Testis (tissue), 2 donors: ENCODE measurements at regions not wholly inside any gene's neighbourhood (a gene's known extent, or its start where the extent isn't known, plus 50 kb on each side); places are given as distances from the start of the nearest gene placed in this dataset.

ENCODE experiments used
- DNase-seq: peaks from one replicate; pipeline ENCODE4 v3.0.0-alpha.2; 2019
- H3K27ac ChIP-seq, 2 donors: fragments of 200-600 bp; sonication (generic); one replicate each; pipeline ENCODE4 v1.5.1; 2019
- H3K27me3 ChIP-seq: fragments of 200-600 bp; sonication (generic); one replicate; pipeline ENCODE4 v1.5.1; 2019
- H3K36me3 ChIP-seq: fragments of 200-600 bp; sonication (generic); one replicate; pipeline ENCODE4 v1.5.1; 2017; ENCODE audit warnings: low read depth; ENCODE audit errors: missing control alignments
- H3K4me1 ChIP-seq: fragments of 200-600 bp; sonication (generic); one replicate; pipeline ENCODE4 v1.5.1; 2019
- H3K4me3 ChIP-seq, 2 donors: fragments of 200-600 bp; sonication (generic); one replicate each; pipeline ENCODE4 v1.5.1; 2017 to 2019
- H3K9me3 ChIP-seq: fragments of 200-600 bp; sonication (generic); one replicate; pipeline ENCODE4 v1.5.1; 2017
- CTCF ChIP-seq, 3 experiments: fragments of 450-650 bp in 2 of 3; fragments of 200-600 bp in 1 of 3; sonication (generic) in 1 of 3; IDR thresholded peaks; one replicate each; pipeline ENCODE4 v1.5.1; 2016 to 2019; ENCODE audit warnings: antibody characterized with exemption in 3 of 3, mild to moderate bottlenecking in 2 of 3, moderate library complexity in 1 of 3
- POLR2A ChIP-seq: fragments of 450-650 bp; IDR thresholded peaks from one replicate; pipeline ENCODE4 v1.6.1; 2017; ENCODE audit warnings: antibody characterized with exemption, mild to moderate bottlenecking, moderate library complexity
- WGBS, 2 donors: methylation state at CpG; one replicate each; pipeline ENCODE4 v1.1.5; 2018; 5-methylcytosine and 5-hydroxymethylcytosine counted together
- intact Hi-C: fragments of 100-400 bp; cut with DNase I; formaldehyde crosslinking; loops from one replicate; pipeline ENCODE4 v1.15.1; 2023; ENCODE audit warnings: low total_unique reads

GRCh38 chr2:118687192-118687591 lies 160.3 kb downstream of the EN1 start:
- Histone ChIP-seq H3K27ac (no peak overlapping the region), H3K9me3 (no peaks in the 10 kb centered on the region), H3K4me1 (no peaks in the 10 kb centered on the region), H3K4me3 (no peak overlapping the region), H3K36me3 (no peaks in the 10 kb centered on the region), H3K27me3 (no peaks in the 10 kb centered on the region)
- TF ChIP-seq POLR2A = no peak
- no peak for TF ChIP-seq CTCF (IDR thresholded peaks at IDR 0.05)
- 73 to 85% methylated on average over 3 of the region's 3 CpGs for WGBS, 2 donors
- intact Hi-C loops = no loop called here
- no peak for DNase-seq

- no peak overlapping the region for H3K4me3 ChIP-seq
- no peaks in the 10 kb centered on the region for H3K27me3 ChIP-seq
- no peak overlapping the region for H3K27ac ChIP-seq
- no peak for TF ChIP-seq CTCF (IDR thresholded peaks at IDR 0.05)
- intact Hi-C loops = no loop called here
- no peaks in the 10 kb centered on the region for H3K36me3 ChIP-seq
- 89 to 95% methylated on average over 1 of the region's 1 CpG for WGBS, 2 donors
- H3K9me3 ChIP-seq = no peaks in the 10 kb centered on the region
- DNase-seq = no peak
- no peaks in the 10 kb centered on the region for H3K4me1 ChIP-seq
Measured at GRCh38 chr2:118686346-118686745, 161.1 kb downstream of the EN1 start.

- Histone ChIP-seq H3K36me3 (no peaks in the 10 kb centered on the region), H3K4me3 (no peak overlapping the region), H3K4me1 (no peaks in the 10 kb centered on the region), H3K27ac (no peak overlapping the region), H3K27me3 (no peaks in the 10 kb centered on the region), H3K9me3 (no peaks in the 10 kb centered on the region)
- WGBS, 2 donors = 81 to 87% methylated on average over 5 of the region's 5 CpGs
- no peak for DNase-seq
- intact Hi-C loops = no loop called here
- TF ChIP-seq POLR2A (no peak), CTCF (IDR thresholded peaks at IDR 0.05) (no peak)
Measured at GRCh38 chr2:118683460-118683859, 164.0 kb downstream of the EN1 start.

- WGBS, 2 donors = 56% methylated on average over 2 of the region's 2 CpGs
- intact Hi-C loops = no loop called here
Measured at GRCh38 chr2:118678985-118679384, 168.5 kb downstream of the EN1 start.

More at GRCh38 chr2:118678985-118679384, 168.5 kb downstream of the EN1 start:
- Histone ChIP-seq H3K36me3 (no peaks in the 10 kb centered on the region), H3K27me3 (no peaks in the 10 kb centered on the region), H3K27ac (no peak overlapping the region), H3K4me3 (no peak overlapping the region), H3K9me3 (no peaks in the 10 kb centered on the region), H3K4me1 (no peaks in the 10 kb centered on the region)
- no peak for DNase-seq
- no peak for TF ChIP-seq POLR2A
- no peak for TF ChIP-seq CTCF (IDR thresholded peaks at IDR 0.05)
